Heart left ventricle (tissue), 13 donors: ENCODE measurements at regions not wholly inside any gene's neighbourhood (a gene's known extent, or its start where the extent isn't known, plus 50 kb on each side); places are given as distances from the start of the nearest gene placed in this dataset.

Experiments used
- POLR2A ChIP-seq, 2 donors: fragments of 450-650 bp; IDR thresholded peaks; one replicate each; pipeline ENCODE4 v1.6.1; 2017; ENCODE audit warnings: antibody characterized with exemption in 2 of 2, mild to moderate bottlenecking in 2 of 2, moderate library complexity in 2 of 2
- TF ChIP-seq, protein P1 (sequence below), 12 donors: fragments of 200-600 bp; sonication (generic) in 4 of 12; IDR thresholded peaks; one replicate each; pipeline versions ENCODE4 v1.5.0 to v1.8.0; 2018 to 2022; ENCODE audit warnings: antibody characterized with exemption in 12 of 12, mild to moderate bottlenecking in 5 of 12
- donor health status: ischemic (EF 13 %, LVEDD 7.1; RV severe dilation, severe dysfunction).
- donor health status: DM: no; HTN: yes; CAD: no.
- donor health status: DM: no; HTN: no; CAD: no.
- donor health status: ischemic (EF 25% LVEDD 6.9; RV normal size, moderate dysfunction).
- donor health status: ischemic (EF 25% LVEDD 5.7; RV mildly dilated, moderate dysfunction).
- donor health status: ischemic (EF 35%, LVEDD 5.7; RV mildly dilated, moderate dysfunction).
- donor health status: nonischemic (EF 11% LVEDD 7.7; RV severe dilation, severe dysfunction).
- donor health status: DM: yes; HTN: yes; CAD: no.
- donor health status: PGD.
- donor health status: ischemic (EF 29% LVEDD 5.4; RV normal size, mild dysfunction).
- donor health status: nonischemic (EF 23%, LVEDD 6.1; RV moderate dilation, normal function).

GRCh38 chr4:104593019-104593418 is 98.3 kb upstream of the CXXC4 start:
- TF ChIP-seq, protein P1, sequence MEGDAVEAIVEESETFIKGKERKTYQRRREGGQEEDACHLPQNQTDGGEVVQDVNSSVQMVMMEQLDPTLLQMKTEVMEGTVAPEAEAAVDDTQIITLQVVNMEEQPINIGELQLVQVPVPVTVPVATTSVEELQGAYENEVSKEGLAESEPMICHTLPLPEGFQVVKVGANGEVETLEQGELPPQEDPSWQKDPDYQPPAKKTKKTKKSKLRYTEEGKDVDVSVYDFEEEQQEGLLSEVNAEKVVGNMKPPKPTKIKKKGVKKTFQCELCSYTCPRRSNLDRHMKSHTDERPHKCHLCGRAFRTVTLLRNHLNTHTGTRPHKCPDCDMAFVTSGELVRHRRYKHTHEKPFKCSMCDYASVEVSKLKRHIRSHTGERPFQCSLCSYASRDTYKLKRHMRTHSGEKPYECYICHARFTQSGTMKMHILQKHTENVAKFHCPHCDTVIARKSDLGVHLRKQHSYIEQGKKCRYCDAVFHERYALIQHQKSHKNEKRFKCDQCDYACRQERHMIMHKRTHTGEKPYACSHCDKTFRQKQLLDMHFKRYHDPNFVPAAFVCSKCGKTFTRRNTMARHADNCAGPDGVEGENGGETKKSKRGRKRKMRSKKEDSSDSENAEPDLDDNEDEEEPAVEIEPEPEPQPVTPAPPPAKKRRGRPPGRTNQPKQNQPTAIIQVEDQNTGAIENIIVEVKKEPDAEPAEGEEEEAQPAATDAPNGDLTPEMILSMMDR (IDR thresholded peaks at IDR 0.05) = no peak
- TF ChIP-seq POLR2A (IDR thresholded peaks at IDR 0.05) = no peak
